ENCODE measurements at regions not wholly inside any gene's neighbourhood (a gene's known extent, or its start where the extent isn't known, plus 50 kb on each side); places are given as distances from the start of the nearest gene placed in this dataset.

GRCh38 chr2:226207671-226208070 is 591.9 kb downstream of the IRS1 start:
- Histone ChIP-seq H3K27me3 (ENCODE audit: insufficient read depth, poor library complexity, severe bottlenecking) (no peaks in the 10 kb centered on the region), H3K27ac (replicated peaks) (no peak overlapping the region), H3K4me3 (replicated peaks; ENCODE audit: insufficient read depth, low read length) (no peak overlapping the region)
- no peak for DNase-seq (ENCODE audit: low read depth in 1 of 2, low spot score in 1 of 2)
- TF ChIP-seq REST (IDR thresholded peaks at IDR 0.05; ENCODE audit: insufficient replicate concordance, low read depth) (no peak), SPI1 (IDR thresholded peaks at IDR 0.05; ENCODE audit: borderline replicate concordance, low read depth) (no peak), POLR2AphosphoS5 (IDR thresholded peaks at IDR 0.05; ENCODE audit: low read depth) (no peak)

GRCh38 chr2:226199555-226199954 is 600.1 kb downstream of the IRS1 start:
- Histone ChIP-seq H3K27ac (replicated peaks) (no peak overlapping the region), H3K27me3 (ENCODE audit: insufficient read depth, poor library complexity, severe bottlenecking) (no peaks in the 10 kb centered on the region), H3K4me3 (replicated peaks; ENCODE audit: insufficient read depth, low read length) (no peak overlapping the region)
- TF ChIP-seq POLR2AphosphoS5 (IDR thresholded peaks at IDR 0.05; ENCODE audit: low read depth) (no peak), GABPA (IDR thresholded peaks at IDR 0.05; ENCODE audit: low read depth) (no peak), CTCF (IDR thresholded peaks at IDR 0.05; ENCODE audit: insufficient read depth, low read length) (no peak), SPI1 (IDR thresholded peaks at IDR 0.05; ENCODE audit: borderline replicate concordance, low read depth) (no peak), REST (IDR thresholded peaks at IDR 0.05; ENCODE audit: insufficient replicate concordance, low read depth) (no peak)
- no peak for DNase-seq (ENCODE audit: low read depth in 1 of 2, low spot score in 1 of 2)

GRCh38 chr2:226198956-226199355 is 600.7 kb downstream of the IRS1 start:
- Histone ChIP-seq H3K27ac (replicated peaks) (no peak overlapping the region), H3K4me3 (replicated peaks; ENCODE audit: insufficient read depth, low read length) (no peak overlapping the region), H3K27me3 (ENCODE audit: insufficient read depth, poor library complexity, severe bottlenecking) (no peaks in the 10 kb centered on the region)
- TF ChIP-seq REST (IDR thresholded peaks at IDR 0.05; ENCODE audit: insufficient replicate concordance, low read depth) (no peak), CTCF (IDR thresholded peaks at IDR 0.05; ENCODE audit: insufficient read depth, low read length) (no peak), GABPA (IDR thresholded peaks at IDR 0.05; ENCODE audit: low read depth) (no peak), POLR2AphosphoS5 (IDR thresholded peaks at IDR 0.05; ENCODE audit: low read depth) (no peak), SPI1 (IDR thresholded peaks at IDR 0.05; ENCODE audit: borderline replicate concordance, low read depth) (no peak)
- no peak for DNase-seq (ENCODE audit: low read depth in 1 of 2, low spot score in 1 of 2)
